Ishikawa (cell line): ENCODE measurements at regions not wholly inside any gene's neighbourhood (a gene's known extent, or its start where the extent isn't known, plus 50 kb on each side); places are given as distances from the start of the nearest gene placed in this dataset.

Experiments used
- CEBPB ChIP-seq: IDR thresholded peaks from 2 replicates; pipeline ENCODE4 v1.6.1; 2012
- CREB1 ChIP-seq: IDR thresholded peaks from 2 replicates; pipeline ENCODE4 v1.6.1; 2012; ENCODE audit warnings: low read depth
- EGR1 ChIP-seq: IDR thresholded peaks from 2 replicates; pipeline ENCODE4 v1.6.1; 2012
- EP300 ChIP-seq: IDR thresholded peaks from 2 replicates; pipeline ENCODE4 v1.6.1; 2012; ENCODE audit warnings: borderline replicate concordance
- FOXM1 ChIP-seq: IDR thresholded peaks from 2 replicates; pipeline ENCODE4 v1.6.1; 2012; ENCODE audit warnings: low read depth, borderline replicate concordance
- MAX ChIP-seq: IDR thresholded peaks from 2 replicates; pipeline ENCODE4 v1.6.1; 2012
- NFIC ChIP-seq: IDR thresholded peaks from 2 replicates; pipeline ENCODE4 v1.6.1; 2012
- RAD21 ChIP-seq: IDR thresholded peaks from 2 replicates; pipeline ENCODE4 v1.6.1; 2012; ENCODE audit warnings: low read depth
- TAF1 ChIP-seq: IDR thresholded peaks from 2 replicates; pipeline ENCODE4 v1.6.1; 2012; ENCODE audit warnings: low read depth, mild to moderate bottlenecking
- TEAD4 ChIP-seq: IDR thresholded peaks from 2 replicates; pipeline ENCODE4 v1.6.1; 2012
- YY1 ChIP-seq: IDR thresholded peaks from 2 replicates; pipeline ENCODE4 v1.6.1; 2012; ENCODE audit warnings: low read depth
- ZBTB7A ChIP-seq: IDR thresholded peaks from 2 replicates; pipeline ENCODE4 v1.6.1; 2012; ENCODE audit warnings: low read depth
- TF ChIP-seq, protein P1 (sequence below): IDR thresholded peaks from 2 replicates; pipeline ENCODE4 v1.6.1; 2012
- TF ChIP-seq, protein P2 (sequence below): IDR thresholded peaks from 2 replicates; pipeline ENCODE4 v1.6.1; 2012; ENCODE audit warnings: low read depth, mild to moderate bottlenecking

- no peak for TF ChIP-seq RAD21
- TF ChIP-seq TAF1, result no peak
- TF ChIP-seq, protein P1, sequence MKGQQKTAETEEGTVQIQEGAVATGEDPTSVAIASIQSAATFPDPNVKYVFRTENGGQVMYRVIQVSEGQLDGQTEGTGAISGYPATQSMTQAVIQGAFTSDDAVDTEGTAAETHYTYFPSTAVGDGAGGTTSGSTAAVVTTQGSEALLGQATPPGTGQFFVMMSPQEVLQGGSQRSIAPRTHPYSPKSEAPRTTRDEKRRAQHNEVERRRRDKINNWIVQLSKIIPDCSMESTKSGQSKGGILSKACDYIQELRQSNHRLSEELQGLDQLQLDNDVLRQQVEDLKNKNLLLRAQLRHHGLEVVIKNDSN, result no peak
- no peak for TF ChIP-seq YY1
- TF ChIP-seq CEBPB, result no peak
- TF ChIP-seq EGR1, result no peak
- TF ChIP-seq, protein P2, sequence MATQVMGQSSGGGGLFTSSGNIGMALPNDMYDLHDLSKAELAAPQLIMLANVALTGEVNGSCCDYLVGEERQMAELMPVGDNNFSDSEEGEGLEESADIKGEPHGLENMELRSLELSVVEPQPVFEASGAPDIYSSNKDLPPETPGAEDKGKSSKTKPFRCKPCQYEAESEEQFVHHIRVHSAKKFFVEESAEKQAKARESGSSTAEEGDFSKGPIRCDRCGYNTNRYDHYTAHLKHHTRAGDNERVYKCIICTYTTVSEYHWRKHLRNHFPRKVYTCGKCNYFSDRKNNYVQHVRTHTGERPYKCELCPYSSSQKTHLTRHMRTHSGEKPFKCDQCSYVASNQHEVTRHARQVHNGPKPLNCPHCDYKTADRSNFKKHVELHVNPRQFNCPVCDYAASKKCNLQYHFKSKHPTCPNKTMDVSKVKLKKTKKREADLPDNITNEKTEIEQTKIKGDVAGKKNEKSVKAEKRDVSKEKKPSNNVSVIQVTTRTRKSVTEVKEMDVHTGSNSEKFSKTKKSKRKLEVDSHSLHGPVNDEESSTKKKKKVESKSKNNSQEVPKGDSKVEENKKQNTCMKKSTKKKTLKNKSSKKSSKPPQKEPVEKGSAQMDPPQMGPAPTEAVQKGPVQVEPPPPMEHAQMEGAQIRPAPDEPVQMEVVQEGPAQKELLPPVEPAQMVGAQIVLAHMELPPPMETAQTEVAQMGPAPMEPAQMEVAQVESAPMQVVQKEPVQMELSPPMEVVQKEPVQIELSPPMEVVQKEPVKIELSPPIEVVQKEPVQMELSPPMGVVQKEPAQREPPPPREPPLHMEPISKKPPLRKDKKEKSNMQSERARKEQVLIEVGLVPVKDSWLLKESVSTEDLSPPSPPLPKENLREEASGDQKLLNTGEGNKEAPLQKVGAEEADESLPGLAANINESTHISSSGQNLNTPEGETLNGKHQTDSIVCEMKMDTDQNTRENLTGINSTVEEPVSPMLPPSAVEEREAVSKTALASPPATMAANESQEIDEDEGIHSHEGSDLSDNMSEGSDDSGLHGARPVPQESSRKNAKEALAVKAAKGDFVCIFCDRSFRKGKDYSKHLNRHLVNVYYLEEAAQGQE, result no peak
- no peak for TF ChIP-seq NFIC
- no peak for TF ChIP-seq EP300
- TF ChIP-seq ZBTB7A, result no peak
- no peak for TF ChIP-seq TEAD4
- TF ChIP-seq CREB1, result no peak
- no peak for TF ChIP-seq FOXM1
- TF ChIP-seq MAX, result no peak
These were observed 134.6 kb upstream of the NEDD9 start for GRCh38 chr6:11366934-11367637.
